ENCODE measurements at regions not wholly inside any gene's neighbourhood (a gene's known extent, or its start where the extent isn't known, plus 50 kb on each side); places are given as distances from the start of the nearest gene placed in this dataset.

GRCh38 chr16:63239065-63239570 is 1202.9 kb upstream of the CDH8 start:
- no peaks in the 10 kb centered on the region for H3K27me3 ChIP-seq (ENCODE audit: control insufficient read depth in 1 of 2, insufficient read depth in 2 of 2, low read length in 2 of 2)
- no peak overlapping the region for H3K9ac ChIP-seq (ENCODE audit: low read depth in 1 of 2, low read length in 2 of 2)
- no peak overlapping the region for H3K27ac ChIP-seq (ENCODE audit: low read depth, low read length)
- H3K4me1 ChIP-seq (ENCODE audit: control insufficient read depth in 1 of 2, insufficient read depth in 2 of 2, low read length in 2 of 2) = no peaks in the 10 kb centered on the region
- peaks cover 0 to 6% of the 10 kb centered on the region in 2 donors for H3K9me3 ChIP-seq (ENCODE audit: control insufficient read depth in 1 of 2, low read length in 2 of 2)
- H3K36me3 ChIP-seq (ENCODE audit: control insufficient read depth in 1 of 2, insufficient read depth in 2 of 2, low read length in 2 of 2) = no peaks in the 10 kb centered on the region
- H3K4me3 ChIP-seq (ENCODE audit: low read depth in 1 of 2, low read length in 2 of 2) = no peak overlapping the region

- Histone ChIP-seq H3K9ac (ENCODE audit: low read depth in 1 of 2, low read length in 2 of 2) (no peak overlapping the region), H3K9me3 (ENCODE audit: control insufficient read depth in 1 of 2, low read length in 2 of 2) (no peaks in the 10 kb centered on the region), H3K4me3 (ENCODE audit: low read depth in 1 of 2, low read length in 2 of 2) (no peak overlapping the region), H3K27ac (ENCODE audit: low read depth, low read length) (no peak overlapping the region), H3K36me3 (ENCODE audit: control insufficient read depth in 1 of 2, insufficient read depth in 2 of 2, low read length in 2 of 2) (no peaks in the 10 kb centered on the region), H3K4me1 (ENCODE audit: control insufficient read depth in 1 of 2, insufficient read depth in 2 of 2, low read length in 2 of 2) (no peaks in the 10 kb centered on the region), H3K27me3 (ENCODE audit: control insufficient read depth in 1 of 2, insufficient read depth in 2 of 2, low read length in 2 of 2) (no peaks in the 10 kb centered on the region)
Observed at GRCh38 chr16:63230421-63231040, 1194.3 kb upstream of the CDH8 start.

- Histone ChIP-seq H3K9me3 (ENCODE audit: control insufficient read depth in 1 of 2, low read length in 2 of 2) (no peaks in the 10 kb centered on the region), H3K4me1 (ENCODE audit: control insufficient read depth in 1 of 2, insufficient read depth in 2 of 2, low read length in 2 of 2) (no peaks in the 10 kb centered on the region), H3K4me3 (ENCODE audit: low read depth in 1 of 2, low read length in 2 of 2) (no peak overlapping the region), H3K27me3 (ENCODE audit: control insufficient read depth in 1 of 2, insufficient read depth in 2 of 2, low read length in 2 of 2) (no peaks in the 10 kb centered on the region), H3K36me3 (ENCODE audit: control insufficient read depth in 1 of 2, insufficient read depth in 2 of 2, low read length in 2 of 2) (no peaks in the 10 kb centered on the region), H3K27ac (ENCODE audit: low read depth, low read length) (no peak overlapping the region), H3K9ac (ENCODE audit: low read depth in 1 of 2, low read length in 2 of 2) (no peak overlapping the region)
Observed at GRCh38 chr16:63228259-63228658, 1192.0 kb upstream of the CDH8 start.

- no peaks in the 10 kb centered on the region for H3K27me3 ChIP-seq (ENCODE audit: control insufficient read depth in 1 of 2, insufficient read depth in 2 of 2, low read length in 2 of 2)
- H3K9me3 ChIP-seq (ENCODE audit: control insufficient read depth in 1 of 2, low read length in 2 of 2) = no peaks in the 10 kb centered on the region
- no peaks in the 10 kb centered on the region for H3K36me3 ChIP-seq (ENCODE audit: control insufficient read depth in 1 of 2, insufficient read depth in 2 of 2, low read length in 2 of 2)
- H3K4me3 ChIP-seq (ENCODE audit: low read depth in 1 of 2, low read length in 2 of 2) = no peak overlapping the region
- no peak overlapping the region for H3K27ac ChIP-seq (ENCODE audit: low read depth, low read length)
- no peaks in the 10 kb centered on the region for H3K4me1 ChIP-seq (ENCODE audit: control insufficient read depth in 1 of 2, insufficient read depth in 2 of 2, low read length in 2 of 2)
- H3K9ac ChIP-seq (ENCODE audit: low read depth in 1 of 2, low read length in 2 of 2) = no peak overlapping the region
Observed at GRCh38 chr16:63223851-63224250, 1187.6 kb upstream of the CDH8 start.

GRCh38 chr16:63216696-63217423 is 1180.6 kb upstream of the CDH8 start:
- H3K4me1 ChIP-seq (ENCODE audit: control insufficient read depth in 1 of 2, insufficient read depth in 2 of 2, low read length in 2 of 2) = no peaks in the 10 kb centered on the region
- H3K4me3 ChIP-seq (ENCODE audit: low read depth in 1 of 2, low read length in 2 of 2) = no peak overlapping the region
- no peaks in the 10 kb centered on the region for H3K27me3 ChIP-seq (ENCODE audit: control insufficient read depth in 1 of 2, insufficient read depth in 2 of 2, low read length in 2 of 2)
- H3K9me3 ChIP-seq (ENCODE audit: control insufficient read depth in 1 of 2, low read length in 2 of 2) = no peaks in the 10 kb centered on the region
- H3K27ac ChIP-seq (ENCODE audit: low read depth, low read length) = no peak overlapping the region
- H3K9ac ChIP-seq (ENCODE audit: low read depth in 1 of 2, low read length in 2 of 2) = no peak overlapping the region
- no peaks in the 10 kb centered on the region for H3K36me3 ChIP-seq (ENCODE audit: control insufficient read depth in 1 of 2, insufficient read depth in 2 of 2, low read length in 2 of 2)

- Histone ChIP-seq H3K4me3 (ENCODE audit: low read depth in 1 of 2, low read length in 2 of 2) (no peak overlapping the region), H3K9ac (ENCODE audit: low read depth in 1 of 2, low read length in 2 of 2) (no peak overlapping the region), H3K27me3 (ENCODE audit: control insufficient read depth in 1 of 2, insufficient read depth in 2 of 2, low read length in 2 of 2) (no peaks in the 10 kb centered on the region), H3K36me3 (ENCODE audit: control insufficient read depth in 1 of 2, insufficient read depth in 2 of 2, low read length in 2 of 2) (no peaks in the 10 kb centered on the region), H3K27ac (ENCODE audit: low read depth, low read length) (no peak overlapping the region), H3K4me1 (ENCODE audit: control insufficient read depth in 1 of 2, insufficient read depth in 2 of 2, low read length in 2 of 2) (no peaks in the 10 kb centered on the region), H3K9me3 (ENCODE audit: control insufficient read depth in 1 of 2, low read length in 2 of 2) (peaks cover 0 to 2% of the 10 kb centered on the region in 2 donors)
Observed at GRCh38 chr16:63201851-63202250, 1165.6 kb upstream of the CDH8 start.

GRCh38 chr16:63200940-63201339 is 1164.7 kb upstream of the CDH8 start:
- no peak overlapping the region for H3K9ac ChIP-seq (ENCODE audit: low read depth in 1 of 2, low read length in 2 of 2)
- H3K9me3 ChIP-seq (ENCODE audit: control insufficient read depth in 1 of 2, low read length in 2 of 2) = no peaks in the 10 kb centered on the region
- no peak overlapping the region for H3K4me3 ChIP-seq (ENCODE audit: low read depth in 1 of 2, low read length in 2 of 2)
- no peaks in the 10 kb centered on the region for H3K36me3 ChIP-seq (ENCODE audit: control insufficient read depth in 1 of 2, insufficient read depth in 2 of 2, low read length in 2 of 2)
- no peaks in the 10 kb centered on the region for H3K4me1 ChIP-seq (ENCODE audit: control insufficient read depth in 1 of 2, insufficient read depth in 2 of 2, low read length in 2 of 2)
- no peak overlapping the region for H3K27ac ChIP-seq (ENCODE audit: low read depth, low read length)
- H3K27me3 ChIP-seq (ENCODE audit: control insufficient read depth in 1 of 2, insufficient read depth in 2 of 2, low read length in 2 of 2) = no peaks in the 10 kb centered on the region

GRCh38 chr16:63195336-63195735 is 1159.1 kb upstream of the CDH8 start:
- no peak overlapping the region for H3K9ac ChIP-seq (ENCODE audit: low read depth in 1 of 2, low read length in 2 of 2)
- H3K4me3 ChIP-seq (ENCODE audit: low read depth in 1 of 2, low read length in 2 of 2) = no peak overlapping the region
- H3K4me1 ChIP-seq (ENCODE audit: control insufficient read depth in 1 of 2, insufficient read depth in 2 of 2, low read length in 2 of 2) = no peaks in the 10 kb centered on the region
- H3K36me3 ChIP-seq (ENCODE audit: control insufficient read depth in 1 of 2, insufficient read depth in 2 of 2, low read length in 2 of 2) = no peaks in the 10 kb centered on the region
- no peak overlapping the region for H3K27ac ChIP-seq (ENCODE audit: low read depth, low read length)
- peaks cover 0 to 1% of the 10 kb centered on the region in 2 donors for H3K9me3 ChIP-seq (ENCODE audit: control insufficient read depth in 1 of 2, low read length in 2 of 2)
- H3K27me3 ChIP-seq (ENCODE audit: control insufficient read depth in 1 of 2, insufficient read depth in 2 of 2, low read length in 2 of 2) = no peaks in the 10 kb centered on the region

GRCh38 chr16:63192980-63193379 is 1156.7 kb upstream of the CDH8 start:
- Histone ChIP-seq H3K4me3 (ENCODE audit: low read depth in 1 of 2, low read length in 2 of 2) (no peak overlapping the region), H3K4me1 (ENCODE audit: control insufficient read depth in 1 of 2, insufficient read depth in 2 of 2, low read length in 2 of 2) (no peaks in the 10 kb centered on the region), H3K27ac (ENCODE audit: low read depth, low read length) (no peak overlapping the region), H3K9me3 (ENCODE audit: control insufficient read depth in 1 of 2, low read length in 2 of 2) (peaks cover 0 to 1% of the 10 kb centered on the region in 2 donors), H3K27me3 (ENCODE audit: control insufficient read depth in 1 of 2, insufficient read depth in 2 of 2, low read length in 2 of 2) (no peaks in the 10 kb centered on the region), H3K9ac (ENCODE audit: low read depth in 1 of 2, low read length in 2 of 2) (no peak overlapping the region), H3K36me3 (ENCODE audit: control insufficient read depth in 1 of 2, insufficient read depth in 2 of 2, low read length in 2 of 2) (no peaks in the 10 kb centered on the region)

- Histone ChIP-seq H3K36me3 (ENCODE audit: control insufficient read depth in 1 of 2, insufficient read depth in 2 of 2, low read length in 2 of 2) (no peaks in the 10 kb centered on the region), H3K4me1 (ENCODE audit: control insufficient read depth in 1 of 2, insufficient read depth in 2 of 2, low read length in 2 of 2) (no peaks in the 10 kb centered on the region), H3K4me3 (ENCODE audit: low read depth in 1 of 2, low read length in 2 of 2) (no peak overlapping the region), H3K27ac (ENCODE audit: low read depth, low read length) (no peak overlapping the region), H3K27me3 (ENCODE audit: control insufficient read depth in 1 of 2, insufficient read depth in 2 of 2, low read length in 2 of 2) (no peaks in the 10 kb centered on the region), H3K9ac (ENCODE audit: low read depth in 1 of 2, low read length in 2 of 2) (no peak overlapping the region), H3K9me3 (ENCODE audit: control insufficient read depth in 1 of 2, low read length in 2 of 2) (no peaks in the 10 kb centered on the region)
Observed at GRCh38 chr16:63188086-63188771, 1152.0 kb upstream of the CDH8 start.
